T-helper 2 cell treated with Interferon-gamma antibody and Interleukin-4, amounts not matched to agents 100 ng/mL and 5 ng/mL, for 36 hours (primary cell): ENCODE measurements at regions not wholly inside any gene's neighbourhood (a gene's known extent, or its start where the extent isn't known, plus 50 kb on each side); places are given as distances from the start of the nearest gene placed in this dataset.
"Not testable (repeated sequence)": the region's sequence is repeated elsewhere in the genome, so short reads cannot be mapped to it uniquely, and the experiment has no call there.

Experiments
- intact Hi-C: fragments of 100-400 bp; cut with micrococcal nuclease; formaldehyde crosslinking; loops from one replicate; pipeline ENCODE4 v1.15.1; 2023

DNA sequence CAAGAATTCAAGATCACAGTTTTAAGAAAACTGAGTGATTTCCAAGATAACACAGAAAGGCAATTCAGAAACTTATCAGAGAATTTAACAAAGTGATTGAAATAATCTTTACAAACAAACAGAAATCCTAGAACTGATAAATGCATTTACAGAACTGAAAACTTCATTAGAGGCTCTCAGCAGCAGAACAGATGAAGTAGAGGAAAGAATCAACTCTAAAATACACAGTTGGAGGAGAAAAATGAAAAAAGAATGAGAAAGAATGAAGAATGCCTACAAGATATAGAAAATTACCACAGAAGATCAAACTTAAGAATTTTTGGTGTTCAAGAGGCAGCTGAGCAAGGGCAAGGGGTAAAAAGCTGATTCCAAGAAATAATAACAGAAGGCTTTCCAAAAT is 168.8 kb downstream of the POLR2M start:
- intact Hi-C loops, result no loop called here

DNA sequence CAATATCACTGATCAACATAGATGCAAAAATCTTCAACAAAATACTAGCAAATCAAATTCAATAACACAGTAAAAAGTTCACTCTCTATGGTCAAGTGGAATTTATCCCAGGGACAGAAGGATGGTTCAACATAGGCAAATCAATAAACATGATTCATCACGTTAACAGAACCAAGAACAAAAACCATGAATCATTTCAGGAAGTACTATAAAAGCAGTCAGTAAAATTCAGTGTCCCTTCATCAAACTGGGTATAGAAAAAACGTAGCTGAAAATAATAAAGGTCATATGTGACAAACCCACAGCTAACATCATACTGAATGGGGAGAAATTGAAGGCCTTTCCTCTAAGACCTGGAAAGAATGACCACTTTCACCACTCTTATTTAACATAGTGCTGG is 172.1 kb downstream of the POLR2M start:
- intact Hi-C loops, result no loop called here

DNA sequence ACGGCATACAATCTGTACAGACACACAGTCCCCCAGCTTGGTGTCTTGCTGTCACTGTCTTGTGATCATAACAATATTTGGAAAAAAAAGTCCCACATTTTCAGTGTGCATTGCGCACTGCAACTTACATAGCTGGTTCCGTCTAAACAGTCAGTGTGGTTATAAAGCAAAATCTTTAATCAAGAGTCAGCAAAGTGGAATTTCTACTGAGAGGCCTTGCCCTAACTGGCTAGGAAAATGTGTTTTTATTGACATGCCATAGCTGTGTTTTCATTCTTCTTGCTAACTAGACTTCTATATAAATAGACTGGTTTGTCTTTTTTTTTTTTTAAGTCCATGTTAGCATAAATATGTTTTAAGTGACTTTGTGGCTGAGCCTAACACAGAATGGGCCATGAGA is 174.8 kb downstream of the POLR2M start:
- intact Hi-C loops, result no loop called here

DNA sequence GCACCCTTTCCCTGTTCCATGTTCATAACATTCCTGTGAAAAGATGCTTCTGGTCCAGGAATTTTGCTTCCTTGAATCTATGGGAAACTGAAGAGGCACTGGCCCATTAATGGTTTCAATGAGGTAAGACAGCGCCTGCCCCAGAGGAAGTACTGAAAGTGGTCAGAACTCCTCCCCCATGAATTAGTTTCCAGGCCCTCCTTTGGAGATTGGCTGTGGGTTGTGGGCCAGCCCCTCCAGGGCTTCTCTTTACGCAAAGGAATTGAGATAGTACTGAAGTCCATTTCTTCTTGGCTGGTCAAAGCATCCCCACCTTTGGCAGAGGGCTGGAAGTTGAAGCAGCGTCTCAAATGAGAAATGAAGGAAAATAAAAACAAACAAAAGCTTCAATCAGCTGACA is 175.5 kb downstream of the POLR2M start:
- intact Hi-C loops, result no loop called here

DNA sequence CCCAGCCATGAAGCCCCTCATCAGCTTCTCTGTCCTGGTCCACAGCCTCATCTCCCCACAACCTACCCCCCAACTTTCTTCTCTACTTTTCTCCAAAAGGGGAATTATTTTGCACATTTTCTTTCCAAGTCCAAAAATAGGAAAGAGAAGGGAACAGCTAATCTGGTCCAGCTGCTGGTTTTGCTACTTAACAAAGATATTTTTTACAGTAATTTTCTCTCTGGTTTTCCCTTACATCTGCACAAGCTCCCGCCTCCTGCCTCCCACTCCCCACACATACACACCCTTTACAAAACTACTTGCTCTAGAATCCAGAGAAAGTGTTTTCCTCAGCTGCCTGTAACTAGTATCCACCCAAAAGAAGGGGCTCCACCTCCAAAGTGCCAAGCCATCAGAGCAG is 177.2 kb downstream of the POLR2M start:
- intact Hi-C loops, result no loop called here

DNA sequence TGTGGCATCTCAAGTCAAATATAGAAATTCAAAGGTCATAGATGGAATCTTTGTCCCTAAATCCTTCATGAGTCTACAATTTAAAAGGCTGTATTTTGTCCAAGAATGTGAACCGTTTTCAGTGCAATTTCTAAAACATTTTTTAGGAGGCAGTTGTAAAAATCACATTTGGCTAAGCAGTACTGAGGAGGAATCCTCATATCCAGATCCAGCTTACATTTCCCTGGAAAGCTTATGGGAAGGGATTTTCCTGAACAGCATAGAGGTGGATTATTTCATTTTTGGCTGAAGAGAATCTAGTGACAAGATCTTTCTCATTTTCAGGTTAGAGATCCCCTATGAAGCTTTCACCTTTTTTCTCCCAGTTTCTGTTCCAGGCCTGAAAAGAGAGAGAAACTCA is 178.4 kb downstream of the POLR2M start:
- intact Hi-C loops, result no loop called here

DNA sequence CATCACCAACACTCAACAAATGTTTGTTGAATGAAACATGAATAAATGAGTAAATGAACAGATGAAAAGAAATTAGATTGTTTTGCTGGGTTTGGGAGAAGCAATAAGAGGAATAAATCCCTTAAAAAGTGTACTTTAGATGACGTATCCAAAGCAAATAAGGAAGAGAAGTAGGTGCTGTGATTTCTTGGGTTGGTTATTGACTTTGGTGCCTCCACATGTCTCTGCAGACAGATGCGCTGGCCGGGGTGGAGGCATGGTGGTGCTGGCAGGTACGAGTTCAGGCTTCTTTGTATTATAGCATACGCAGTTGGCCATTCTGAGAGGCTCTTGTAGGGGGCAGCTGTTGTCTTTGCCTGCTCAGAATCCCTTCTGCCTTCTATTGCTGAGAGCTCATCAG is 178.9 kb downstream of the POLR2M start:
- intact Hi-C loops, result no loop called here

DNA sequence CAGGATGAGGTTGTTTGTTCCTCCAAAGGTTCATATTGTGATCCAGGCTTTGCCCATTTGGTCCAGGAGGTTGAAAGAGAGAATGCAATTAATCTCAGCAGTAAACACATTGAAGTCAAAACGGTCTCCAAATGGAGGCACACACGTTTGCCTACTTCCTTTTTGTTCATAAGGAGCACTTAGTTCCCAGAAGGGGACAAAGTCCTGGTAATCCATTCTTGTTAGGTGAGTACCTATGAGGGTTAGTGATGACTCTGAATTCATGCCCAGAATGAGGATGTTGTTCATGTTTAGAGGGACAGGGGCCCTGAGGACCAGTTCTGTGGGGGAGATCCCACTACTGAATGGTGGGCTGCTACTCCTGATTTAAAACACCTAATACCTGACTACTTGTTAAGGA is 177.7 kb downstream of the ALDH1A2 start:
- intact Hi-C loops, result no loop called here

DNA sequence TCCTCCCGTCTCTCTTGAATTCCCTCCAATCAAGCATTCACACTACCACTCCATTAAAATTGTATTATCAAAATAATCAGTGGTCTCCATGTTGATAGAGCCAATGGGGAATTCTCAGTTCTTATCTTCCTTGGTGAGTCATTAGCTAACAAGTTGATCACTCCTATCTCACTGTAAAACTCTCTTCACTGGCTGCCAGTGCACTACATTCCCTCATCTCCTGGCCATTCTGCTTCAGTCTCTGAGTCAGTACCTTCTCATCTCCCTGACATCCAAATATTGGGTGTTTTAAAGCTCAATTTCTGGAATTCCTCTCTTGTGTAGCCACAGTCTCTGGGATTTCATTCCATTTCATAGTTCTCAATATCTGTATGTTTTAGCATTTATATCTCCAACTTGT is 175.2 kb downstream of the ALDH1A2 start:
- intact Hi-C loops, result no loop called here

DNA sequence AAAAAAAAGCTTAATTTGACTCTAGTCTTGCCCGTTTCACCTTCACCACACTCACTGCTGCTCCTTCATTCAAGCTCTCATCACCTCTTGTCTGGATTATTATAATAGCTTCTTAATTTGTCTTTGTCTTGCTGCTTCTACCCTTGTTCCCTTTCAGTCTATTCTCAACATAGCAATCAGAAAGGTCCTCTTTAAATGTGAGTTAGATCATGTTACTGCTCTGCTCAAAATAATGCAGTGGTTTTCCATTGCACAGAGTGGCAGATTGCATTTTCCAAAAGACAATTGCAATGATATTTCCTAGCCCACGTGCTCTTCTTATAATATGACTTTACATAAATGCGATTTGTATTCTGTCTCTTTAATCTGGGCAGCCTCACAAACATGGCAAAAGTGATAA is 174.6 kb downstream of the ALDH1A2 start:
- intact Hi-C loops, result no loop called here

DNA sequence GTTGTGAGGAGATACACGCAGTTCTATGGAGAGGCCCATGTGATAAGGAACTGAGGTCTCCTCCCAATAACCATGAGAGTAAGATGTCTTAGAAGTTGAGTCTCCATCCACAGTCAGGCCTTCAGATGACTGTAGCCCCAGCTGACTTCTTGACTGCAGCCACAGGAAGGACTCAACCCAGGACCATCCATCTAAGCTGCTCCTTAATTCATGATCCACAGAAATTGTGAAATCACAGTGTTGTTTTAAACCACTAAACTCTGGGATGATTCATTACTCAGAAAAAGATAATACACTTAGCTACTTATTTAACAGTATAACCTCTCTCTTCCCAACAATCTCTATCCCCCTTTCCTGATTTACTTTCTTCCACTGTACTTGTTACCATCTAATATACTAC is 173.3 kb downstream of the ALDH1A2 start:
- intact Hi-C loops, result no loop called here

DNA sequence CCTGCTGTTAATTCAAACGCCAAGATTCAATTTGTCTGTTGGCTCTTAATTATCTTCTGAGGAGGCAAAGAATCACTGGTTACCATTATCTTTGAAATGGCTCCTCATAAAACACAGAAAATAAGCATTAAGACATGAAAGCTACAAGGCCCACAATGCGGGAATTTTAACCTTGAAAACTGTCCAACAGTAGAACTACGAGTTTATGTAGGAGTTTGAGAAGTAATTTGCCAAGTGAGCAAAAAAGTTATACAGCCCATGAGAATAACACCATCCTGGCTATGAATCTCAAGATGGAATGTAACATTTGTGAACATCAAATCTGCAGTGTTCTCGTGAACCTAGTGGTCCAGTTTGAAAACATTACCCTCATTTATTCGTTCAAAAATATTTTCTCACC is 172.5 kb downstream of the ALDH1A2 start:
- intact Hi-C loops, result no loop called here

DNA sequence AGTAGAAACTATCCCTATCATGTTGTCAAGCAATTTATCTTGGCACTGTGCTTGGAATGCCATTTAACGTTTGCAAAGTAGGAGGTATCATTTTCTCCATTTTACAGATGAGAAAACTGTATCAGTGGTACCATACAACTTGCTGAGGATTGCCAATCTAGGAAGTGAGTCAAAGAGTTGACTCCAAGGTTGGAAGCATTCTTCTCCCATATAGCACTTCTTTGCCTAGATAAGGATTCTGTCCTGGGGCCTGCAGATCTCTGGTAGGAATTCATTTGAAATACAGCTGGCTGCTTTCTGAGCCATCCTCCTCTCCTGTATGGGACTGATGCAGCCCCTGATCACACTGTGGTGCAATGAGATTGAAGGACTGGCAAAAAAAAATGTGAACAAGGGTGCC is 170.2 kb downstream of the ALDH1A2 start:
- intact Hi-C loops, result no loop called here

DNA sequence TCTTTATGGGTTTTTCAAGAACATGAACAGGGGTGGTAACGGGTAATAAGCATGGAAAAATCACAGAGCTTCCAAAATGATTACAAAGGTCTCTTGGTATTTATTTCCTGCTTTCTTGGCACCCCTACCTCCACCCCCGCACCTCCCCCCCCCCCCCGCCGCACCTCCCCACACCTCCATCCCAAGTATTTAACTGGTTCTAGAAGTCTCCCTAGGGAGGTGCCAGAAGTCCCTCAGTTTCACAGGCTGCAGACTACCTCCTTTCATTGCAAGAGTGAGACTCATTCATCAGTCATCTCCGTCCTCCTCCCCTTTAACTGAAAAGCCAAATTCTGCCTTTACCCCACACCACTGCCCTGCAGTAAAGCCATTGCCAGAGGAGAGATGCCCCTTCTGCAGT is 169.4 kb downstream of the ALDH1A2 start:
- intact Hi-C loops, result no loop called here

DNA sequence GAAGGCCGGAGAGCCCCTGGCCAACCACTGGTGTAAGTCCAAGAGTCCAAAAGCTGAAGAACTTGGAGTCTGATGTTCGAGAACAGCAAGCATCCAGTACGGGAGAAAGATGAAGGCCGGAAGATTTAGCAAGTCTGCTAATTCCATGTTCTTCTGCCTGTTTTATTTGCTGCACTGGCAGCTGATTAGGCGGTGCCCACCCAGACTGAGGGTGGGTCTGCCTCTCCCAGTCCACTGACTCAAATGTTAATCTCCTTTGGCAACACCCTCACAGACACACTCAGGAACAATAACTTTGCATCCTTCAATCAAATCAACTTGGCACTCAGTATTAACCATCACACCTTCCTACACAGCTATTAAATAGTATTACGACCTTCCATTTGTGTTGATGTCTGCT is 168.6 kb downstream of the ALDH1A2 start:
- intact Hi-C loops, result not testable (repeated sequence)

DNA sequence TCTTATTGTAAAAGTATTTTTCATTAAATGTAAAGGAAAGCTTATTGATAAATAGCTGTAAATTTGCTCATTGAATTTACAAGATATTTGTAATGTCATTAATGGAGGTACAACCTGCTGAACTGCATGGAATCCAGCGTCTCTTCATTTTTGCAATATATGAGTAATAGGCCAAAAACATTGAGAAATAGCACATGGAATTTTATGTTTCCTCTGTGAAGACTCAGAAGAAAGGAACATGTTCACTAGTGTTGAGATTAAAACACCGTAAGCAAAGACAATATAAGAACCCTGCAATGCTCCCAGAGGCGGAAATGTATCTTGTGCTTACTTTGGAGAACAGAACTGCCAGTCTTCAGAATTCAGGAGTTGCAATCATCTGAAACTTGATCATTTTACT is 167.6 kb downstream of the ALDH1A2 start:
- intact Hi-C loops, result no loop called here

DNA sequence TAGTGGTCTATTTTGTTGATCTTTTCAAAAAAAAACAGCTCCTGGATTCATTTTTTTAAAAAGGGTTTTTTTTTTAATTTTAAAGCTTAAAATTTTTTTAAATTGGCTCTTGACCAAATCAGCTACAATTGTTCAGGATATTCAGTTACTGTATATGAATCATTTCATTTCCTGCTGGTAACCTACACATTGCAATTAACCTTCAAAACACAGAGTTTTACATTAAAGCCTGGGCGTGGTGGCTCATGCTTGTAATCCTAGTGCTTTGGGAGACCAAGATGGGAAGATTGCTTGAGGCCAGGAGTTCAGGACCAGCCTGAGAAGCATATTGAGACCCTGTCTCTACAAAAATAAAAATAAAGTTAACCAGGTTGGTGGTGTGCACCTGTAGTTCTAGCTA is 163.4 kb downstream of the ALDH1A2 start:
- intact Hi-C loops, result no loop called here
